GM19468 (cell line): ENCODE measurements at regions not wholly inside any gene's neighbourhood (a gene's known extent, or its start where the extent isn't known, plus 50 kb on each side); places are given as distances from the start of the nearest gene placed in this dataset.

ENCODE experiments used
- ATAC-seq: cut with Tn5 transposase; IDR thresholded peaks from one replicate; pipeline ENCODE4 v1.9.1; 2021; ENCODE audit warnings: mild to moderate bottlenecking, moderate library complexity, moderate number of reproducible peaks; ENCODE audit not compliant: unreplicated experiment; ENCODE audit errors: extremely low read depth

DNA sequence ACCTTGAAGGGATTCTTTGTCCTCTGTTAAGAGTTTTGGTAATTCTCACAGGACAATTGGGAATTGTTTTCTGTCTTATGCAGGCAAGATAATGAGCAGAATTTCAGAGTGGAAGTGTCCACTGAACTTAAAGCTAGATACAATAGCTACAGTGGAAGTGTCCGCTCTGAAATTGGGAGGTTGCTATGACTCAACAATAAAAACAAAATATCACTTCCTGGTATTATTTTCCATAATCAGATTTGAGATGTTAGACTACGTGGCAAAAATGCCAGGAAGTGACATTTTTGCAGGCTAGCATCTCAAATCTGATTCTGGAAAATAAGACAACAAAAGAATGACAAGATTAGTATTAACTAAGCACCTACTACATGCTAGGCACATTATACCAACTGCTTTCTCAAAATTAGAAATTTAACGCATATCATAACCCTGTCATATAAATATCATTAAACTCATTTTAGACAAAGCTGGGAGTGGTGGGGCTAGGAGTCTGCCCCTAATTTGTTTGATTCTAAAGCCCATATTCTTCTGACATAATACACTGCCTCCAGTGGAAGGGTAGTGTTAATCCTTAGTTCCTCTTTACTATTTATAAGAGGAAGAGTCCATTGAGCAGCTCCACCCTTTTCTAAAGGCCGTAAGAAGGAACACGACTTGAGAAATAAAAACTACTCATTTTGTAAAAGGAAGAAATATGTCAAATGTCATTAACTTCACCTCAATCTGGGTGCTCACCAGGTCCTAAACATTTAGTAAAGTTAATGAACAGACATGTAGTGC, 266.9 kb upstream of the STT3B start:
- ATAC-seq: no peak

DNA sequence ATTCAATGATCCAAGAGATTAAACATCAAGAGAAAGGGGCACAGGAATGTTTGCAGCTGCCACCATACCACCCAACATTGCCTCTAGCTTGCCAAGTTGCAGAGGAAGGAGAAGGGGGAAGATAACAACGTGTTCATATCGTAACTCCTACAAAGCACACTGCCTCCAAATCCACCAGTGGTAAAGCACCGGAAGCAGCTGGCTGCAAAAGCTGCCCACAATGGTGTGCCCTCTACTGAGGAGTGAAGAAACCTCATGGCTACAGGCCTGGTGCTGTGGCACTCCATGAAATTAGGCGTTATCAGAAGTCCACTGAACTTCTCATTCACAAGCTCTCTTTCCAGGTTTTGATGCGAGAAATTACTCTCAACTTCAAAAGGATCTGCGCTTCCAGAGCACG, 263.9 kb upstream of the STT3B start:
- ATAC-seq: no peak

- no peak for ATAC-seq
These were observed 262.7 kb upstream of the STT3B start for GRCh38 chr3:31270010-31270409.

GRCh38 chr3:31274326-31275024, 258.2 kb upstream of the STT3B start:
- no peak for ATAC-seq

- no peak for ATAC-seq
These were observed 257.6 kb upstream of the STT3B start for GRCh38 chr3:31275038-31275572.

- no peak for ATAC-seq
These were observed 257.1 kb upstream of the STT3B start for GRCh38 chr3:31275583-31275982.

DNA sequence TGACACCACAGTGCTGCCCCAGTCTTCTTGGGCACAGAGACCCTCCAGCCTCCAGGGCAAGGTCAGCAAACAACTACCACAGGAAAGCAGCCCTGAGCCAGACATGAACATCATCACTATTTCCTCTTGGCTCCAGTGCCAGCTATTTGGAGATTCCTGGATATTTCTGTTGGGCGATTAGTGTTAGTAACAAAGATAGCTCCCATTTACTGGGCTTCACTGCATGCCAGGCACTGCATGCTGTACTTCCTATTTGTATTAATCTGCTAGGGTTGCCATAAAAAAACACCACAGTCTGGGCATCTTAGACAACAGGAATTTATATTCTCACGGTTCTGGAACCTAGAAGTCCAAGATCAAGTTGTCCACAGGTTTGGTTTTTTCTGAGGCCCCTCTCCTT, 255.1 kb upstream of the STT3B start:
- no peak for ATAC-seq

DNA sequence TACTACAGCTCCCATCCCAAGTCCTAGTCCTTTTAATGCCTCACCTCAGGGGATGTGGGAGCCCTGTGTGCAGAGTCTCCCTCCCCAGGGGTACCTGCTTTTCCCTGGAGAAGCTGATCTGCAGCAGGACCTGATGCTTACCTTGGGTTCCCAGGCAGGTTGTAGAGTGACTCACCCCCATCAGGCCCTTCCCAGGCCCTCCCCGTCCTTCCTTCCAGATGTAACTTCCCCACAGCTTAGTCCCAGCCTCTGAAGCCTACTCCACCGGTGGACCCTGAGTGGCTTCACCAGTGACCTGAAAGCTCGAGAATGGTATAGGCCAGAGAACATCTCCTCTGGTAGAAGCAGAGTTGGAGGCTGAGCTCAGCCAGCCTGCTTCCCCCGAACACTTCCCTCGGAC, 254.2 kb upstream of the STT3B start:
- ATAC-seq: no peak

DNA sequence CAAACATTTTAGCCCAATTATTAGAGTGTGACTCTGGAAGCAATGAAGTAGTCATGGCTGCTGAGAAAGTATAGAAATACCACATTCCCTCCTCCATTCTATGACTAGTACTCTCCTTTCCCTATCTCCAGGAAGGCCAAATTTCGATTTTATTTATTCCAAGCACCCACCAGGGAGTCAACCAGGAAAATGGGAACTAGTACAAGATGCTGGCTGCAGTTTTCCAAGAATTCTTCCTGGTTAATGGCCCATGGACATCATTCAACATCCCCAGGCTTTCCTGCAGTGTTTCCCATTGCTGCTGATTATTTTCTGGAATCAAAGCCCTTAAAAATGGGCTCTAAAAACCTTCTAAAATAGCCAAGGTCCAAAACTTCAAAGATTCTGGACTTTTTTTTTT, 247.9 kb upstream of the STT3B start:
- no peak for ATAC-seq

GRCh38 chr3:31285833-31286486, 246.8 kb upstream of the STT3B start:
- no peak for ATAC-seq

GRCh38 chr3:31288224-31288623, 244.5 kb upstream of the STT3B start:
- no peak for ATAC-seq

- ATAC-seq: no peak
These were observed 244.1 kb upstream of the STT3B start for GRCh38 chr3:31288641-31289100.

DNA sequence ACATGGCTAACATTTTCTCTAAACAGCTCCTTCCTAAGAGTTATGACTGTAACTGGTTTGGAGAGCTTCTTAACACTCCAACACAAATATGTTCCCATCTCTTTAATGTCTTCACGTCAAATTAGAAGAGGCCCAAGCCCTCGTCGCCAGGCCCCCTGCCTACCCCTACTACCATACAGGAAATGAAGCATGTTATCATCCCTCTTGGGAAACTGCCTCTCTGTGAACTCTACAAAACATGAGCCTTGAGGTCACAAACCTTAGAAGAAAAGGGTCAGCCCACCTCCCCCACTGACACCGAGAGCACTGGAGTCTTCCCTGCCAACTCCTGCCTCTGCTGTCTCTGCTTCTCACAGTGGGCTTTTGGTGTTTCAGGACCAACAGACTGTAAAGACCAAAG, 243.1 kb upstream of the STT3B start:
- no peak for ATAC-seq

DNA sequence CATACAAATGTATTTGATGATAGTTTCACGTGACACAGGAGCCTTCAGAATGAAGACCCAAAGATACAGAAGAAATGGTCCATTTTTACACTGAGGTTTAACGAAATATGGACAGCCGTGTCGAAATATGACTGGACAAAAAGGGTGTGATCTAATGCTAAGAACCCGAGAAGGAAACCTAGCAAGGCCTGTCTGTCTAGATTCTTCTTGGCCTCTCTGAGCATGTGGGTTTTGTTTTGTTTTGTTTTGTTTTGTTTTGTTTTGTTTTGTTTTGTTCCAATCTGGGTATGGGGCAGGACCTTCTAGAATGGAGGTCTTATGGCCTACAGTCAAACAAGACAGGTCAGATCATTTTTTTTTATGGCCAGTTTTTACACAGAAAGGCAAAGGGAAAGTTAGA, 242.7 kb upstream of the STT3B start:
- ATAC-seq: no peak

GRCh38 chr3:31291818-31292217, 240.9 kb upstream of the STT3B start:
- ATAC-seq: no peak

DNA sequence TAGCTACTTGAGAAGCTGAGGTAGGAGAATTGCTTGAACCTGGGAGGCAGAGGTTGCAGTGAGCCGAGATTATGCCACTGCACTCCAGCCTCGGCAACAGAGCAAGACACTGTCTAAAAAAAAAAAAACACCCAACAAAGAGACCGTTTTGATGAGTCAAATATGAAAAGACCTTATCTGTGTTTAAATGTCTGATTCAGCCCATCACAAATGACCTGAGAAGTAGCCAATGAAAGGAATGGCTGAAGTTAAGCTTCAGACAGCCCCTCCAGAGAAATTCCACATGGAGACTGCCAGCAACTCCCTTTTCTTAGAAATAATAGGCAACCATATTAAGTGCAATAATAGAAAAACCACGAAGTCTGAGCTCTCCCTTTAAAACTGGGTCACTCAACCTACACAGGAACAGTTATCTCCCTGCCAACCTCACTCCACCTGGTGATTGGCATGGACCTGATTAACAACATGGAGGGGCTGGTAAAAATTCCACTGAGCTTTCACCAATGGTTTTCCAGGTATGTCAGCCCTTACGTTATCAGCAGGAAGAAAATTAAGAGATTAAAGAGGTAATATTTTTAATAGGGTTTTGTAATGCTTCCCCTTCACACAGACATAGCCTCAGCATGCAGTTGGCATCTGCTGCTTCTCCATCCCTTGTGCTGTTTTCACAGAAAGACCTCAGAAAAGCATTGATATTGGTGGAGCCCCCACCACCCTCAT, 238.1 kb upstream of the STT3B start:
- ATAC-seq: no peak

- no peak for ATAC-seq
These were observed 237.5 kb upstream of the STT3B start for GRCh38 chr3:31295150-31295765.

- ATAC-seq: no peak
These were observed 234.9 kb upstream of the STT3B start for GRCh38 chr3:31297726-31298298.
